Neural progenitor cell (in vitro differentiated cells): ENCODE measurements at regions not wholly inside any gene's neighbourhood (a gene's known extent, or its start where the extent isn't known, plus 50 kb on each side); places are given as distances from the start of the nearest gene placed in this dataset.

Source experiments
- DNase-seq: peaks from one replicate; pipeline ENCODE4 v3.0.0-alpha.2; 2016; ENCODE audit warnings: low spot score
- H2AFZ ChIP-seq: fragments of 200-600 bp; sonication (generic); replicated peaks from 2 replicates; pipeline ENCODE4 v1.6.1; 2016; ENCODE audit warnings: antibody characterized with exemption
- H3F3A ChIP-seq: fragments of 200-600 bp; sonication (generic); 2 replicates; pipeline ENCODE4 v1.6.1; 2016; ENCODE audit warnings: antibody characterized with exemption, low read depth
- H3K27ac ChIP-seq: fragments of 200-600 bp; sonication (generic); 2 replicates; pipeline ENCODE4 v1.5.1; 2016; ENCODE audit warnings: mild to moderate bottlenecking
- H3K27me3 ChIP-seq: fragments of 200-600 bp; sonication (generic); 2 replicates; pipeline ENCODE4 v1.6.1; 2016; ENCODE audit warnings: mild to moderate bottlenecking, moderate library complexity
- H3K36me3 ChIP-seq: fragments of 200-600 bp; sonication (generic); 2 replicates; pipeline ENCODE4 v1.5.1; 2016
- H3K4me1 ChIP-seq: fragments of 200-600 bp; sonication (generic); 2 replicates; pipeline ENCODE4 v1.6.1; 2016; ENCODE audit warnings: mixed run types
- H3K4me2 ChIP-seq: fragments of 200-600 bp; sonication (generic); 2 replicates; pipeline ENCODE4 v1.6.1; 2016
- H3K4me3 ChIP-seq: fragments of 200-600 bp; sonication (generic); 2 replicates; pipeline ENCODE4 v1.5.1; 2016
- H3K79me2 ChIP-seq: fragments of 200-600 bp; sonication (generic); 2 replicates; pipeline ENCODE4 v1.6.1; 2016; ENCODE audit warnings: low read depth
- H3K9ac ChIP-seq: fragments of 200-600 bp; sonication (generic); 2 replicates; pipeline ENCODE4 v1.6.1; 2016
- H3K9me3 ChIP-seq: fragments of 200-600 bp; sonication (generic); 2 replicates; pipeline ENCODE4 v1.5.1; 2016; ENCODE audit warnings: low read depth
- H4K20me1 ChIP-seq: fragments of 200-600 bp; sonication (generic); 2 replicates; pipeline ENCODE4 v1.6.1; 2016; ENCODE audit warnings: low read depth
- H3K27ac Mint-ChIP-seq: 3 replicates; pipeline ENCODE4 v1.8.0; 2021; ENCODE audit warnings: mixed read lengths
- H3K27me3 Mint-ChIP-seq: 2 replicates; pipeline ENCODE4 v1.8.0; 2022; ENCODE audit warnings: low read depth, mild to moderate bottlenecking, inconsistent platforms, moderate library complexity, mixed read lengths; ENCODE audit not compliant: insufficient read depth
- H3K36me3 Mint-ChIP-seq: 3 replicates; pipeline ENCODE4 v1.8.0; 2021; ENCODE audit warnings: mixed read lengths
- H3K4me1 Mint-ChIP-seq: 3 replicates; pipeline ENCODE4 v1.8.0; 2021; ENCODE audit warnings: mixed read lengths
- H3K4me3 Mint-ChIP-seq: 3 replicates; pipeline ENCODE4 v1.8.0; 2021; ENCODE audit warnings: mild to moderate bottlenecking, moderate library complexity, mixed read lengths
- H3K9me3 Mint-ChIP-seq: 3 replicates; pipeline ENCODE4 v1.8.0; 2020; ENCODE audit warnings: mixed read lengths
- CTCF ChIP-seq: fragments of 200-600 bp; sonication (generic); IDR thresholded peaks from 2 replicates; pipeline ENCODE4 v1.5.1; 2017; ENCODE audit warnings: antibody characterized with exemption, mild to moderate bottlenecking
- EZH2 ChIP-seq: fragments of 200-600 bp; sonication (generic); IDR thresholded peaks from 2 replicates; pipeline ENCODE4 v1.6.1; 2017; ENCODE audit warnings: antibody characterized with exemption, mild to moderate bottlenecking, moderate library complexity
- EZH2phosphoT487 ChIP-seq: fragments of 200-600 bp; sonication (generic); IDR thresholded peaks from 2 replicates; pipeline ENCODE4 v1.6.1; 2017; ENCODE audit warnings: antibody characterized with exemption

GRCh38 chr4:86502081-86502480 lies 92.0 kb upstream of the PTPN13 start:
- peaks cover 21% of the 10 kb centered on the region for H3F3A ChIP-seq
- no peaks in the 10 kb centered on the region for H4K20me1 ChIP-seq
- peaks cover 5% of the 10 kb centered on the region for H3K9me3 Mint-ChIP-seq
- no peaks in the 10 kb centered on the region for H3K27me3 Mint-ChIP-seq
- H3K4me1 ChIP-seq: peaks cover 31% of the 10 kb centered on the region
- H3K4me3 Mint-ChIP-seq: no peak overlapping the region
- H3K79me2 ChIP-seq: peaks cover 6% of the 10 kb centered on the region
- no peak for TF ChIP-seq EZH2
- no peak for TF ChIP-seq CTCF
- no peak for TF ChIP-seq EZH2phosphoT487
- no peaks in the 10 kb centered on the region for H3K36me3 ChIP-seq
- no peak overlapping the region for H3K4me2 ChIP-seq
- H2AFZ ChIP-seq: no peak overlapping the region
- no peak overlapping the region for H3K4me3 ChIP-seq
- no peak overlapping the region for H3K27ac ChIP-seq
- no peak overlapping the region for H3K9ac ChIP-seq
- H3K27ac Mint-ChIP-seq: no peak overlapping the region
- H3K27me3 ChIP-seq: no peaks in the 10 kb centered on the region
- H3K36me3 Mint-ChIP-seq: peaks cover 7% of the 10 kb centered on the region
- H3K9me3 ChIP-seq: no peaks in the 10 kb centered on the region
- DNase-seq: no peak
- peaks cover 59% of the 10 kb centered on the region for H3K4me1 Mint-ChIP-seq

- Histone ChIP-seq H3K79me2 (no peaks in the 10 kb centered on the region), H3K36me3 (no peaks in the 10 kb centered on the region), H3K9ac (no peak overlapping the region), H3K4me2 (no peak overlapping the region), H3K9me3 (no peaks in the 10 kb centered on the region), H4K20me1 (no peaks in the 10 kb centered on the region), H3K4me1 (peaks cover 21% of the 10 kb centered on the region), H3F3A (no peaks in the 10 kb centered on the region), H3K27me3 (no peaks in the 10 kb centered on the region), H3K27ac (no peak overlapping the region), H3K4me3 (no peak overlapping the region), H2AFZ (no peak overlapping the region)
- no peak for TF ChIP-seq CTCF
- no peak for TF ChIP-seq EZH2phosphoT487
- no peak for TF ChIP-seq EZH2
- peaks cover 8% of the 10 kb centered on the region for H3K9me3 Mint-ChIP-seq
- H3K27me3 Mint-ChIP-seq: peaks cover 4% of the 10 kb centered on the region
- H3K4me3 Mint-ChIP-seq: peak overlapping the region; percentile 55
- H3K4me1 Mint-ChIP-seq: peaks cover 54% of the 10 kb centered on the region
- H3K36me3 Mint-ChIP-seq: peaks cover 9% of the 10 kb centered on the region
- H3K27ac Mint-ChIP-seq: peak overlapping the region; percentile 68
- no peak for DNase-seq
Observed at GRCh38 chr4:86506591-86506990, 87.5 kb upstream of the PTPN13 start.

GRCh38 chr4:86508436-86508835 lies 85.7 kb upstream of the PTPN13 start:
- no peak overlapping the region for H3K4me3 Mint-ChIP-seq
- H3K9me3 ChIP-seq: no peaks in the 10 kb centered on the region
- TF ChIP-seq CTCF: no peak
- no peak for TF ChIP-seq EZH2
- no peak for TF ChIP-seq EZH2phosphoT487

GRCh38 chr4:86511590-86511989 lies 82.5 kb upstream of the PTPN13 start:
- peaks cover 29% of the 10 kb centered on the region for H3K9me3 Mint-ChIP-seq
- H4K20me1 ChIP-seq: no peaks in the 10 kb centered on the region
- H3K27ac Mint-ChIP-seq: no peak overlapping the region
- peaks cover 13% of the 10 kb centered on the region for H3K4me1 ChIP-seq
- H3K4me3 ChIP-seq: no peak overlapping the region
- H3K27me3 ChIP-seq: no peaks in the 10 kb centered on the region
- peaks cover 4% of the 10 kb centered on the region for H3K27me3 Mint-ChIP-seq
- no peak overlapping the region for H3K9ac ChIP-seq
- H3K9me3 ChIP-seq: peaks cover 13% of the 10 kb centered on the region
- H3K36me3 ChIP-seq: no peaks in the 10 kb centered on the region
- no peak for DNase-seq
- peaks cover 27% of the 10 kb centered on the region for H3K4me1 Mint-ChIP-seq
- H3F3A ChIP-seq: peaks cover 4% of the 10 kb centered on the region
- no peaks in the 10 kb centered on the region for H3K79me2 ChIP-seq
- H3K4me2 ChIP-seq: no peak overlapping the region
- no peak for TF ChIP-seq EZH2
- no peak for TF ChIP-seq CTCF
- no peak for TF ChIP-seq EZH2phosphoT487
- no peak overlapping the region for H3K4me3 Mint-ChIP-seq
- H2AFZ ChIP-seq: no peak overlapping the region
- H3K36me3 Mint-ChIP-seq: peaks cover 12% of the 10 kb centered on the region
- no peak overlapping the region for H3K27ac ChIP-seq

More at GRCh38 chr4:86508436-86508835, 85.7 kb upstream of the PTPN13 start:
- Histone ChIP-seq H3K79me2 (no peaks in the 10 kb centered on the region), H3F3A (no peaks in the 10 kb centered on the region), H3K36me3 (no peaks in the 10 kb centered on the region), H3K4me2 (no peak overlapping the region), H3K27me3 (no peaks in the 10 kb centered on the region), H3K9ac (no peak overlapping the region), H3K27ac (no peak overlapping the region), H3K4me1 (peaks cover 17% of the 10 kb centered on the region), H2AFZ (no peak overlapping the region), H4K20me1 (no peaks in the 10 kb centered on the region), H3K4me3 (no peak overlapping the region)
- H3K4me1 Mint-ChIP-seq: peaks cover 39% of the 10 kb centered on the region
- H3K27me3 Mint-ChIP-seq: peaks cover 4% of the 10 kb centered on the region
- DNase-seq: no peak
- peaks cover 13% of the 10 kb centered on the region for H3K9me3 Mint-ChIP-seq
- peaks cover 11% of the 10 kb centered on the region for H3K36me3 Mint-ChIP-seq
- no peak overlapping the region for H3K27ac Mint-ChIP-seq
